GM19238 (cell line): ENCODE measurements at regions not wholly inside any gene's neighbourhood (a gene's known extent, or its start where the extent isn't known, plus 50 kb on each side); places are given as distances from the start of the nearest gene placed in this dataset.

ENCODE experiments used
- DNase-seq: peaks from one replicate; pipeline ENCODE4 v3.0.0; 2011; ENCODE audit warnings: low spot score; ENCODE audit not compliant: insufficient read length

DNA sequence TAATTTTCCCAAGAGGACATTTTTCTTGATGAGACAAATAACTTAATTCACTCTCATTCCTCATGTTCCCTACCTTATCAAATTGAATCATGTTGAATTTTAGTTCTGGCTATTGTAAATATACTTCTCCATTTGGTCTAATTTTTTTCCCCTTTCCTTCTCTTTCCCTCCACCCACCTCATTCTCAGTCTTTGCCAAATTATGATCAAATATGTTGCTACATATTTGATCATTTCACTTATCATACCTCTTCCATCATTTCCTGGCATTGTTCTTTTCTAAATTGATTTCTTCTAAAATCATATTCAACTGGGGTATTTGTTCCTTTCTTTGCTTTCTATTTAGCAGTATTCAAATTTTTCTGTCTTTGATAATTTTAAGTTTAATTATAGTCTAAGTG, 52.3 kb downstream of the HDGFL1 start:
- no peak for DNase-seq

DNA sequence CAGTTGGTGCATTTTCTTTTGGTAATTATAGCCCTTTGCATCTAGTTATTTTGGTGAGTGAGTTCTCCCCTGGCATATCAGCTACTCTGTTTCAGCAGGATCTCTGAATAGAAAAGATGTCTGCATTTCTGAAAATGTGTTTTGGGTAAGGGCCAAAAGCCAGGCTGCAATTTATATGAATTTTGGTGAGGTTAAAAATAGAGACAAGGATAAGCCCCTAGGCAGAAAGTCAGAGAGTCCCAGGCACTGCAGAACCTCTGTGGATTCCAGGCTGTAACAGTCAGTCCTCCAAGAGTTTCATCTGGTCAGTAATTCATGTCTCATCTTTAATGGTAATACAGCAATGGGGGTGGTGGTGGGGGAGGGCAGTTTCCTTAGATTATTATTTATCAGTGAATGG, 53.0 kb downstream of the HDGFL1 start:
- no peak for DNase-seq

- no peak for DNase-seq
Measured at GRCh38 chr6:22622813-22623212, 53.4 kb downstream of the HDGFL1 start.

DNA sequence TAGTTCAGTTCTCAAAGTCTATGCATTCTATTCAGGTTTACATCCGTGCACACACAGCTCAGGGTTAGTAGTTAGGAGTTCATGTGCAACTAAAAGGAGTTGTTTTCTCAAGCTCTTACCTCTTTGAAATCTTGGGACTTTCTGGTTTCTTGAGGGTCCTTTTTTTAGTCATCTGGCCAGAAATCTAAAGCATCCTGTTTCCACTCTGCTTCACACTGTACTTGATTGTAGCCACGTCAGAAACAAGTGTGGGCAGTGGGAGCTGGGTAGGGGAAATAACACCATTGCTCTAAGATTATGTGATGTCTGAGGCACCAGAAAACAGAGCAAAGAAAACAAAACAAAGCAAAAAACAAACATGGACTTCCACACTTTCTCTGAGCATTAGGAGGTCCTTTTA, 58.3 kb downstream of the HDGFL1 start:
- no peak for DNase-seq

DNA sequence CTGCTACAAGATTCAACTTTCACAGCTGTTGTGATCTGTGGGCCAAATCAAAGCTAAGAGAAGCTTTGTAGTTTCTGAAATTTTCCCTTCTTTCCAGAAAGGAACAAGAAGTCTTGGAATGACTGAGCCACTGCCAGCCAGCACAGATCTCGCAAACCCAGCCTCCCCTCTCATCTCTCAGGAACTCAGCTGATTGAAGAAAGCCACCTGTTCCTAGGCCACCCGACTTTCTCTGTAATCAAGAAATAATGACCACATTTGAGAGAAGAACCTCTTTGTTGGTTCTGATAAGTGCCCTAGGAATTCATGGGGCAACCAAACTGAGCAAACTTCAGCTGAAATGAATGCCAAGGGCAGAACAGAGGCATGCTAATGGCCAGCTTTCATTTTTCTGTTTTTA, 61.7 kb downstream of the HDGFL1 start:
- no peak for DNase-seq

DNA sequence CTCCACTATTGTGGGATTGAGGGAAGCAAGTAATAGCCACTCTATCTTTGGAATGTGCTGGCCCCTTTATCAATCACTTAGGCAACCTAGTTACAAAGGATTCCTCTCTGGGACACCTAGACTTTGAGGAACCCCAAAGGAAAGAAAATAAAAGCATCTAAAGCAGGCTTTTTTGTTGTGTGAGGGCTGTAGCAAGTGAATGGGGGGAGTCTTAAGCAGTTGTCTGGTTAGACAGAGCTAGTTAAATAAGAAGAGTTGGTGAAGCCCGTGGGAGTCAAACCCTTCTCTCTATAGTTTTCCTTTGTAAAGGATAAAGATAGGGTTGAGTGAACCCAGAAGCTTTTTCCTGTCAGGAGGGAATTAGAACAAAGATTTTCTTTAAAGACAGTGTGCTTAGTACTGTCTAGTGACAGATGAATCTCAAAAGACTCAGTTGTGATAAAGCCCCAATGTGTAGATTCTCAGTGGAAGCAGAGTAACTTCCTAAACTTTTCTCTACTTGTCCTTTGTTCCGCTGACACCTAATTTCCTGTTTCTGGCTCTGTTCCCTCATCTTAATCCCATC, 63.3 kb downstream of the HDGFL1 start:
- DNase-seq: no peak

DNA sequence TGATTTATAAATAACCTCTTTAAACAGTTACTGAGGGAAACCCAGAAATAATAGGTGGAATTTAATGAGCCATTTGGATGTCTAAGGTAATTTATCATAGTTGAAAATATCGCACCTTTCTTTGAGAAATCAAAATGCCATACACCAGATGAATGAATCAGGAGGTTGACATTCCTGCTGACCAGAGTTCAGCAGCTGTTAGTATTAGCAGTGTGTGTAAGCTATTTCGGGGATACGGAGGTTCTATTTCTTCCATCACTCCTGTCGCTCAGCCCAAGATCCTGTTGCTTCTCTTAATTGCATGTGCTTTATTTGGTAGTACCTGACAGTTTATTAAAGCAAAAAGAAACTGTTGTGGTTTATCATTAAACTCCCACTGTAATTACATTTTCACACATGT, 67.1 kb downstream of the HDGFL1 start:
- DNase-seq: no peak

GRCh38 chr6:22637782-22638181, 68.4 kb downstream of the HDGFL1 start:
- DNase-seq: no peak

GRCh38 chr6:22638320-22638719, 69.0 kb downstream of the HDGFL1 start:
- no peak for DNase-seq

DNA sequence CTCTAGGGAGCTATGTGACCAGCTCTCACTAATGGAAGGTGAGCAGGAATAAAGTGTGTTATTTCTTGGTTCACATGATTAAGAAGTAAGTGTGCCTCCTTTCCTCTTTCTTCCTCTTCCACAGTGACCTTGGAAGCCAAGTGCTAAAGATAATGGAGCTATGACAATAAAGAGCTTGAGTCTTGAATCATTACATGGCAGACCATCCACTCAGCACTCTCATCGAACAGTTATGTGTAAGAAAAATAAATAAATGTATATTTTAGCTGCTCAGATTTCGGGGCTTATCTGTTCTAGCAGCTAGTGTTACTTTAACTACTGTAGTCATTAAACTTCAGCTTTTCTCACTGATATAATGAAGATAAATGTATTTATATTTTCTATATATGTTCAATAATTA, 72.9 kb downstream of the HDGFL1 start:
- no peak for DNase-seq

GRCh38 chr6:22643780-22644179, 74.4 kb downstream of the HDGFL1 start:
- no peak for DNase-seq

GRCh38 chr6:22647719-22648118, 78.4 kb downstream of the HDGFL1 start:
- no peak for DNase-seq

DNA sequence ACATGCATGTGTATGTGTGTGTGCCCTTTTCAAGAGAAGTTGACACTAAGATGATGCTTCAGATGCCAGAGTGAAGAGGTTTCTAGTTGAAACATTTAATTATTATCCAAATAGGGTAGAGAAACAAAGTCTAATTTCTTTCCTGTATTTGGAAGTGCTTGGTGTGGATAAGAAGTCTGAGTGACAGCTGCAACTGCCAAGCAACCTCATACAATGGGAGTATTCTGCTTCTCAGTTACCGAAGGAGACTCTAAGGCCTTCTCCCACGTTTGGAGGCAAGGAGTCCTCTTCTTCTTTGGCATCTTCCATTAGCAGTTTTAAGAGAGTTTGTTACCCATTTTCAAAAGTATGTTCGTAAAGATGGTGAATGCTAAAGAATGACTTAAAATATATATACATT, 82.4 kb downstream of the HDGFL1 start:
- no peak for DNase-seq

- no peak for DNase-seq
Measured at GRCh38 chr6:22653980-22654610, 84.7 kb downstream of the HDGFL1 start.

- no peak for DNase-seq
Measured at GRCh38 chr6:22656706-22657351, 87.5 kb downstream of the HDGFL1 start.

DNA sequence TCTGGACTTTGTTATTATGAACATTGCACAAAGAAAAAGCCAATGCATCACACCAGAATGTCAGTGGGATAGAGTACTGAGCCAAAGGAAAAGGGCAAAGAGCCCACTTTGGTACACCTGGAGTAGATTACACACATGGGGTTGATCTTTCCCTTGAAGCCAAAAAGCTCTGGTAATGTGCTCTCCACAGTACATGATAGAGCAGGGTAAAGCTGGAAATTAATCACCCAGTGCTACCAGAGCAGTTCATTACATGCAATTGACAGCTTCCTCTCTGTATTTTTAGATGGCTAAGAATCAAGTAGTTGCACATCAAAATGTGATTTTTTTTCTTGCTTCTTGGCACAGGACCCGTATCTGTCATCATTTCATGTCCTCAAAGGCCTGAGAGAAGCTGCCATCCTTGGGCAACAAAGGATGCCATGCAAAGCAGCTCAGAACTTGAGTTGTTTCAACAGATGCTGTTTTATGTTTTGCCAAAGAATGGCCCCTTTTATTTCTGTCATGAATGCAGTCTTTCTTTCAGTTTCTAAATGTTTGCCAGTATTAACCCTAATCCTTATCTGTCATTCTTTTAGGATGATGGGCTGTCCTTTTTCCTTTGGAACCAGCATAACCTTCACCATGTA, 88.1 kb downstream of the HDGFL1 start:
- DNase-seq: no peak

- DNase-seq: no peak
Measured at GRCh38 chr6:22658183-22658582, 88.8 kb downstream of the HDGFL1 start.

- no peak for DNase-seq
Measured at GRCh38 chr6:22658934-22659333, 89.6 kb downstream of the HDGFL1 start.

DNA sequence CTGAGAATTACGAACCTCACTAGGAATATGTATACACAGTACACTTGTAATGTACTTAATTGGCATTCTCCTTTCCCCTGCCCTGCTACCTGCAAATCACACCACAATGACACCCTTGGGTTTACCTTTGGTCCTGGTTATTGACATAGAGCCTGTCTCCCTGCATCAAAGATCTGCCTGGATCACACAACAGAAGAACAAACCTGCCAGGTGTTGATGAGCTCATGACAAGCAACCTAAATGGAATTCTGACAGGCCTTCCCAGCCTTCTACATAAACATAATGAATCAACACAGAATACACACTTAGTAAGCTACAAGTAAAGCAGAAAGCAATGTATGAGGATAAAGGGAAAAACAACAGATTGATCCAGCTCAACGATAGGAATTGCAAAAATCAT, 95.6 kb downstream of the HDGFL1 start:
- DNase-seq: no peak

DNA sequence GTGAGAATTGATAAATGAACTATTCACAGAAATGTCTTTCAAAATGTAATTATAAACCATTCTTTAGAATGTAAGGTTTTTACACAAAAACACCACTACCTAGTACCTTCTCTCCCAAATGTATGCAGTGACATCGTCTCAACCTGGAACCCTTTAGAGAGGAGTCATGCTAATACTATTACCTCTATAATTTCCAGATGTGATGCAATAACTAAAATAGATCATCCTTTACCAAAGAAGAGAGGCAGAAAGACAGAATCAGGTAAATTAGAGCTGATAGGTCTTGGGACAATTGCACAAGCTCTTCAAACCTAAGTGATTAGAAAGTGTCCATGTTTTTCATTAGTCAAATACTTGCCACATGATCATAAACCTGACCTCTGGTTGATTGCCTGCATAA, 96.7 kb downstream of the HDGFL1 start:
- DNase-seq: no peak

DNA sequence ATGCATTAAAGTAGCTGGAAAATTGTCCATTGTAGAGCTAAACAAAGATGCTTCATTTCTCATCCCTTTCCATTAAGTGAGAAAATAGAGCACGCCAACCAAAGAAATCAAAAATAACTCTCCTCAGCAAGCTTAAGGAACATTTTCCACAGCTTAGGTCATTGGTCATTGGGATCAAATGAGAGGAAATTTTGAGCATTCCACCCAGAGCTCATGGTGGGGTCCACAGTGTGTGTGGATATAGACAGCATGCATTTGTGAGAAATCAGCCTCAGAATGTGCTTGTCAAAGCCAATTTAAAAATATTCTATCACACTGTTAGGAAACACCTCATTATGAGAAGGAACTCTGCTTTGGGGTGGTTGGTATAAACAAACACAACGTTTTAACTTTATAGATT, 97.2 kb downstream of the HDGFL1 start:
- no peak for DNase-seq

DNA sequence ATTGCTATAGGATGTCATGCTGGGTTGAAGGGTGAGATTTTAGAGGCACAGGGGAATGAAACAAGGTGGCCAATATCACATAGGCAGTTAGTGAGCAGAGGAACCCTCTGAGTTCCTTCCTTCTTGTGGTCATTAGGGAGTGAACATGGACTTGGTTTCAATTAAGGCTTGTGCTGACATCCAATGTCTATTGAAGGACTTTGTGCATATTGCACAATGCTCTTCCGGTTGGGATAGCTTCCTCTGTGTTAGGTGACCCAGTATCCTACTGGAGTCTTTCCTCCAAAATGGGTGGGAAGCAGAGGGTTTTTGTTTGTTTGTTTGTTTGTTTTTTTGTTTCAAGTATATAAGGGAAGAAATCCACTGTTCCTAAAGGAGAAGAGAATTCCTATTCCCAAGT, 98.5 kb downstream of the HDGFL1 start:
- no peak for DNase-seq

DNA sequence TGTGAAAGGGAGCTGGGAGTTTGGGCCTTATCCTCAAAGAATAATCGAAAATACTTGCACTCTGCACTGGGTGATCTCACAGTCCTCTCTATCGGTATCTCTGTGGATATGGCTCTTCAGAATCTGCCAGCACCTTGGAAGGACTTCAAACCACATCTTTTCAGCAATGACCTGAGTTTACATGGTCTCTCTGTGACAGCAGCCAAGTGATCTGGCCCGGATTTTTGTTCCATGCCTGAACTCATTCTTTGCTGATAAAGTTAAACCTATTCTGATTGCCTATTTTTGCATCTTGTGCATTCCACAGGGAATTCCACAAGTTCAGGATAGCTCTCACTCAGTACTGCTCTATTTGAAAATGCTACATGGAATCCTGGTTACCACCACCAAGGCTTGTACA, 98.9 kb downstream of the HDGFL1 start:
- DNase-seq: no peak
